HG02763 (cell line): ENCODE measurements at regions not wholly inside any gene's neighbourhood (a gene's known extent, or its start where the extent isn't known, plus 50 kb on each side); places are given as distances from the start of the nearest gene placed in this dataset.

ENCODE experiments used
- ATAC-seq: cut with Tn5 transposase; IDR thresholded peaks from one replicate; pipeline ENCODE4 v1.9.1; 2021; ENCODE audit warnings: mild to moderate bottlenecking, moderate library complexity; ENCODE audit not compliant: unreplicated experiment

DNA sequence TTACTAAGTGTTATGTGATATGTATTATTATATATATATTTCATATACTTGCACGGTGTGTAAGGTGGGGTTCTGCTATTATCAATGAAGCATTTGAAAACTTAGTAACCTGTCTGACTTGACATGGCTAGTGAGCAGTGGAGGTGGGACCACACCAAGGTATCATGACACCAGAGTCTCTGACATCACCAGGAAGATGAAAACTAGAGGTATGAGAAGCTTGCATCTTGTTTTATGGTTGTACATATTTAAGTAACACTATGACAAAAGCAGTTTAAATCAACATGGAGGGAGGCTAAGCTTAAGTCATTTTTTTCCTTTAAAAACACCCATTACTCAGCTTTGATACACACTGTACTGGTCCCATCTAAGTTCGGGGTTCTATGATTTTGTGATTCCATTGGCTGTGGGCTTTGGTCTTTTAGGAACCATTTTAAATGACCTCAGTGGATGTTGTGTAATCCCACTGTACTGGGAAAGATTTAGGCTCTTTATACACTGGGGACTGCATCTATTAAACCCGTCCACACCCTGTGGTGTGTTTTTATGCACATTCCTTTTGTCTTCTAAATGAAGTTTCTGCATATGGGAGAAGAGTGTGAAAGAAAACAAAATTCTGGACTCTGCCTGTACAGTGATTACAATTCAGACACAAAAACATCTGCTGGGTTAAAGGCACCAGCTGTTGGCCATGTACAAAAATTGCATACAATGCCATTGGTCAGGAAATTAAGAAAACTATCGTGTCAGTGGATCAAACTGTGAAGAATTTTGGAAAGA lies 570.6 kb downstream of the SPRY1 start:
- no peak for ATAC-seq

DNA sequence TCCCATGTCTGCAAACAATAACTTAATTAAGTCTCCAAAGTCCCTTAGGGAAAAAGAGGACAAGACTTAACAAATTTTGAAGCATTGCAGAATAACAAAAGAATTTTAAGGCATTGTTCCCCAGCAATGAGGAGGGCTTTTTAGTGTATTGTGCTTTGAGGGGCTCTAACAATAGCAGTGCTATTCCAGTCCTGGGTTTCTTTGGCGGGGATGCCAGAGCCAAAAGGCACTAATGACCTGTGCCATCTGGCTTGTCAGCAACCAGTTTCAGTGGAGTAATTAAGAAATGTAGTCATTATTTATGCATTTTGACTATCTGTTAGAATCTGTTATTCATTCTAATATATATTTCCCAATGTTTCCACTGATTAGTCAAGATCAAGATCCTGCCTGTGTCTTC lies 575.4 kb downstream of the SPRY1 start:
- no peak for ATAC-seq

DNA sequence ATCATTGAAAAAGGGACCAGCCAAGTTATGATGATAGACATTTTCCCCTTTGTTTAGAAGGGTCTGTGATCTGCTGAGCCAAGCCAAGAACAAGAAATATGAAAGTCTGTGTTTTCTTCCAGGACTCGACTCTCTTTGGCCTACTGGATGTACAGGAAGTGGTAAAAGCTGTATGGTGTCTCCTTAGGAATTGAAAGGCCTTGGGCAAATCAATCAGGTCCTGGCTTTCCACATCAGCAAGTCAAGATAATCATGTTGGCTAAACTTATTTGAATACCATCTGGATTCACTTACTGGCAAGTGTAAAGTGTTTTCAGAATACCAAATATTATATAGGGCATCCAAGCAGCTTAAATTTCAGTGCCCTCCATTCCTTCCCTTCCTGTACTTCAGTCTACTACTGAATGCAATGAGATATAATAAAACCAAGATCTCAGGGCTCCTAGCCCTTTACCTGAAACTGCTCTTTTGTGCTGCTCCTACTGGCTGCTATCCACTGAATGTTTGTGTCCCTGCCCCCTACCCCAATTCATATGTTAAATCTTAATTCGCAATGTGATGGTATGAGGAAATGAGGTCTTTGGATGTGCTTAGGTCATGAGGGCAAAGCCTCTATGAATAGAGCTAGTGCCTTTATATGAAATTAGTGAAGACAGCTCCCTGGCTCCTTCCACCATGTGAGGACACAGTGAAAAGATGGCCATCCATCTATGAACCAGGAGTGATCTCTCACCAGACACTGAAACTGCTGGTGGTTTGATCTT lies 578.0 kb downstream of the SPRY1 start:
- ATAC-seq: no peak

DNA sequence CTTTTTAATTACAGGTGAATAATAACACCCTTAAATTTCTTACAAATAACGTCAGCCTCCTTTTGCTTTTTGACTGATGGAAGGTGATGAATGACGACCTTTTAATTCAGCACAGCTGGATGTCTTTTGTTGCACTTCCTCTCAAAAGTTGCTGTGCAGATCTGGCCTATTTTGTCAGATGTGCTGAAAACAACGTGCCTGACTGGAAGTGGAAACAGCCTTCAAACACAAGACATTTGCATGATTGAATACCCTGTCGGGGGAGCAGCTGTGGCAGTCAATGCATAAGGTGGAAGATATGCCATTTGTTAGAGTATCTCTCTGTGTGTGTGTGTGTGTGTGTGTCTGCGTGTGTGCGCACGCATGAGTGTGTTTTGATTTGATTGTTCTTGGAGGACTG lies 579.7 kb downstream of the SPRY1 start:
- ATAC-seq: no peak

DNA sequence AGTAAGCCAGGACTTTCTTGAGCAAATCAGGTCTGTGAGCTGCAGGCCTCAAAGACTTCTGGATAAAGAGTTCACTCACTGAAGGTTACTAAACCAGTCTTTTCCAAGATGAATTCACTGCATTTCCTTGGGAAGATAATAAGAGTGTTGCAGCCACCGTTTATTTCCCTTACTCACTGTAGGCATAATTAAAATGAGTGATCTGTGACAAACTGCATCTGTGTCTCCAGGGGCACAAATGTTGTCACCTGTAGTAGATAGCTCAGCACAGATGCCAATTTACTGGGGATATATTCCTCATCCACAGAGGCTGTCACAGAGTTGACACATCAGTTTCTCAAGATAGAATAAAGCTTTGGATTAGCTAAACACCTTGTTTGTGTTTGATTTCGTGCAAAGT lies 580.2 kb downstream of the SPRY1 start:
- ATAC-seq: no peak

DNA sequence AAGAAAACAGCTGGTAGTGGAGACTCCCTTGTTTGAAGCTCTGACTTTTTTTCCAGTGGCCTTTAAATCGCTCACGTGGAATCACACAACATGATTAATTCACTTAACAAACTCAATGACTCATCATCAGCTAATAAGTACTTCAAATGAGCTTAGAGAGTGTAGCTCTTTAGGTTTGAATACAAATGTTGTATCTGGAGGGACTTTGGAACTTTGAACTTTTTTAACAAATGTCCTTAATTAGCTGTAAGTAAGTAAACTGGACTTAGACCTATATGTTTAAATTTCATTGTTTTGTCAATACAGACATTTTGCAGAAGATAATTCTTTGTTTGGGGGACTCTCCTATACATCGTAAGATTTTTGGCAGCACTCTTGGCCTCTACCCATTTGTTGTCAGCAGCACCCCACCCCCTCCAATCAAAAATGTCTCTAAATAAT lies 581.1 kb downstream of the SPRY1 start:
- no peak for ATAC-seq

DNA sequence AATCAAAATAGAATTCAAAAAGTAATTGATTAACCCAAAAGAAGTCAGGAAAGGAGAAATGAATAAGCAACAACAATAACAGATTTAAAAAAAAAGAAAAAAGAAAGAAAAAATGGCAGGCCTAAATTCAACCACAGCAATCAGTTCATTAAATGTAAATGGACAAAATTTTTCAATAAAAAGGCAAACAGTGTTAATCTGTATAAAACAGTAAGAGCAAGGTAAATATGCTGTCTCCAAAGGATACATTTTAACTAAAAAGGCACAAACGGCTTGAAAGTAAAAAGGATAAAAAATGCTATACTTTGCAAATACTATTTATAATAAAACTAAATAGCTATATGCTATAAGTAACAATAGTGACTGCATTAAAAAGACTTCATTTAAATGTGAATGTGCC lies 582.0 kb downstream of the SPRY1 start:
- ATAC-seq: no peak

DNA sequence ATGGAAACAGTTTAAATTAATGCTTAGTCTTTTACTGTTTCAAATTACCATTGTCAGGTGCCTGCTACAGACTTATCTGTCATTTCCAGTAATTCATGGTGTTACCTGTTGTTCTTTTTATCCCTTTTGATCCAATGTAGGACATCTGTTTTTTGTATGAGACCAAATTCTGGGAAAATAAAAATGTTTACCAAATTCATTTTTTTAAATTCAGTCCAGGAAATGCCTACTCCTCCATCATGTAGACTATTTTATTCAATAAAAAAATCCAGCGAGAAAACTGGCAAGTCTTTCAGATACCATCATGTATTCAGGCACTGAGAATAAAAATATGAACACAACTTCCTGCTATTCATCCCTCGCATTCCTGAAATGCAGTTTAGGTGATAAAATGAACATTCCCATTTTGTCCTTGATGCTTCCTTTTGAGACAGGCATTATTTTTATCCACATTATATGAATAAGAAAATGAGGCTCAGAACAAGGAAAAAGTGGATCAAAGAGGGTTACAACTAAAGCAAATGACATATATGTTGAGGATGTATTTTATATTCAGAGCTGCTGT lies 584.2 kb downstream of the SPRY1 start:
- ATAC-seq: no peak

DNA sequence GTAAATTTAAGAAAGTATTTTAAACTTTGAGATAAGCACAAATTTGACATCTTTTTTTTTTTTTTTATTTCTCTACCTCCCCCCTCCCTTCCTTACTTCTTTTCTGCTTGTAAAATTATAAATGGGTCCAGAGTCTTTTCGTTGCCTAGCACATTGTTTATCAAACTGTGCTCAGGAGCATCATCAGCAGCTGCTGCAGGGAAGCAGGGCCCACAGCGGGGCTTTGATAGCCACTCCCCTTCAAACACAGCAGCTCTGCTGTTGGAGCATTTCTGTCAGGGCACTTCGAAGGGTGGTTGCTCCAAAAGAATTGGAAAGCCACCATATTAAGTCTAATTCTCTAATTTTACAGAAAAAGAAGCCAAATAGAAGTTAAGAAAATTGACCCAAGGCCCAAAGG lies 588.3 kb downstream of the SPRY1 start:
- no peak for ATAC-seq

DNA sequence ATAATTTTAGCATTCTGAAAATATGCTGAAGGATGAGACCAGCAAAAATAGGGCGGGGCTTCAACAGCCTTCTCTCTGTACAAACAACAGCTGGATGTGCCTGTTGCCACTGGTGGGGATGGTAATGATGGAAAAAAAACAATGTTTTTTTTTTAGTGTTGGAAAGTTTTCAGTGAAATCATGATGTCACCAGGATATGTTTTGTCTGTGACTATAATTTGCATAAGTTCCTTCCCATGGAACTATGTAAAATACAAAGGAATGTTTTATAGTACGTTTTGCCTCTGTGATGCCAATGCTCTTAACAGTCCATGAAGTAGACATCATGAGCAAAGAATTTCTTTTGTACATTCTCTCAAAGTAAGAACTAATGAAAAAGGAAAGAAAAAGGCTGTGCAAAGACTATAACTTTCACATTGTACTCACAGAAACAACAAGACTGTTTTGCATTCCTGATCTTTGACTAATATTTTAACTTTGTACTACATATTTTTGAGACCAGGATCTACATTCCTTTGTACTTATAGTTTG lies 589.7 kb downstream of the SPRY1 start:
- no peak for ATAC-seq

DNA sequence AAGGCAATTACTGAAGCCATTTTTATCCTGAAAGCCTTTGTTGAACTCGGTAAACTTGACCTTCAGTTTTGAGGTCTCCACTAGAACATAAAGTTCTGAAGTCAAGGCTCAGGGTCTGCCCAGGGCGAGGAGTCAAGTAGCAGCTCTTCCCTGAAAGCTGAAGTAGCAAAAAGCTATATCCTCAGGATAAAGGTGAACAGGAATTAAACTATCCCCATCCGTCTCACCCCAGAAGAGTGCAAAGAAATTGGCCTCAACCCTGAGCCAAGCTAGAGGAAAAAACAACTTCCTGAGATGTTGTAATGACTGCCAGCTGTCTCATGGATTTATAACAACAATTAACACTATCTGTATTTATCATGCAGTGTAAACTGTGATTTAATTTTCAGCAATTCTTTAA lies 590.8 kb downstream of the SPRY1 start:
- no peak for ATAC-seq

DNA sequence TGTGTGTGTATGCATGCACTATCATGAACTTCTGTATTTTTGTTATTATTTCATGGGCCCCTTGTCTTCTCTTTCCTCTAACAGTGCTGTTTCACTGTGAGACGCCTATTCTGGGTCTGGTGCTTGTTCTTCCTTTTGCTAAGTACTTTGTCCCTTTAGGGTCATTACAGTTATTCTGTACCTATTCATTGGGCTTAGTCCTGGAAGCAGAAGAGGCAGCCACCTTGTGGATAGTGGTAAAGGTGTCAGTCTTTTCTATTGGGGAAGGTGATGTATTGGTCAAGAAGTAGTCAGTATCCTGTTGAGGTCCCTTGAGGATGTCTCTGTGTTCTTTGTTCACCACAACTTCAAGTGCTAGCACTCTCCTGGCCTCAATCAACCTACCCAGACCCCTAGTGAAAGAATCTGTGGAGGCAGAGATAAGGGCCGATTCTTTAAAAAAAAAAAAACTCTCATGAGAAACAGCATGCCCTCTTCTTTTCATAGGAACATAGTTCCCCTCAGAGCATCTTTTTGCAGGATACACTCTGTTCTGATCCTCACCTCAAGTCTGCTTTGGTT lies 593.8 kb downstream of the SPRY1 start:
- no peak for ATAC-seq

DNA sequence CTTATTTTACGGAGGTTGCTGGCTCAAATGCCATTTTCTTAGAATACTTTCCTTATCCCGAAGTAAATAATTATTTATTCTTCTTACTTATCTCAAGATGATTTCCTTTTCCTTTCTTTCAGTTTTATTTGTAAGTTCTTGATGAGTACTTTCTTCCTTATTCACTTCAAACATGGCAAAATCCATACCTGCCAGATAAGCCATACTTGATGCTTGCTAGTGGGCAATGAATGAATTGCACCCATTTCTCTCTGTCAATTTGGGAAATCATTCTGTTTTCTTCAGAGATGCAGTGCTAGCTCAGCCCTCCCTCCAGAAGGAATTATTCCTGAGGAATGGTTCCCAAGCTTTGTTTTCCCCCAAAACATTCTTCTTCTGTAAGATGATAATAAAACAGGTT lies 598.3 kb downstream of the SPRY1 start:
- ATAC-seq: no peak

DNA sequence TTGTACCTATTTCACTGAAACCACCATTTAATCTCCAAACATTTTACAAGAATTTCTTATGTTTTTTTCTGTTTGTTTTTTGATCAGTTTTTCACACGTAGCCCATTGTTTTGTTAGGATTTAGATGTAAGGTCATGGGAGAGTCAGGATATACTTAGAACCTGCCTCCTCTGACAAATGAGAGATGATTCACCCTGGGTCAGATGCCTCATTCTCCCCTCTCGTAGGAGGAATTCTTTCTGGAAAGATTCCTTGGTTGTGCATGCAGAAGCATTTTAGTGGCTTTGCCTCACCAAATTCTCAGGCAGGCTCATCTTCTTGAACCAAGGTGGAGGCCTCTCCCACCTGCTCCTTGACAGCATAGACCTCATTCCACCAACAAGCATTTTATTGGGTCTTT lies 599.3 kb downstream of the SPRY1 start:
- no peak for ATAC-seq

DNA sequence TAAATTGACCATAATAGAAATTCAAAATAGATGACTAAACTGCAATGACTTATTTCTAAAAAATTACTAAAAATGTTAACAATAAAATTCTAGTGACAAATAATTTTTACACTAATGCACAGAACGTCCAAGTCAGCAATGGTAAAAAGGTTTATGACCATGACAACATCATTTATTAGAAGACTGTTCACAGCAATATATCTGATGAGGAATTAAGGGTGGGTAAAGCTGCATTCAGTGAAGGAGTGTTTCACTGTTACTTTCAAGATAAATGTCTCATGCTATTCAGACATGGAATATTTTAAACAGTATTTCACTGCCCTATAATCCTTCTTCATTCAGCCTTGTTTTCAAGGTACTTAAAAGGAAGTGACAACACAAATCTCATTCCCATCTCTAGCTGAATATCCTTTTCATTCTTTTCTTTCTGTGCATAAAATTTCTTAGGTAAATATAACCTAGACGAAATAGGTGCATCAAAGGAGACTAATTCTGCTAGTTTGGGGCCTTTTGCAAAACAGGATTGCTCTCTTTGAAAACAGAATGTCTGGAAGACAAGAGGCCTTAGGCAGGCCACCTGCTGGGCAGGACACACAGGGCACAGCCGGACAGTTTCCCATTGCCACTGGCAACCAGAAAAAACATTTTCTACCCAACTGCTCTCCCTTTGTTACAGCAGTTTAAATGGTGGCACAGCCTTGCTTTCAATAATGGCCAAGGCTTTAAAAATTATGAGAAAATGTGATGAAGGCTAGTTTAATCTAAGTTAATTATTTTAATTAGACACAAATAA lies 600.3 kb downstream of the SPRY1 start:
- ATAC-seq: no peak

DNA sequence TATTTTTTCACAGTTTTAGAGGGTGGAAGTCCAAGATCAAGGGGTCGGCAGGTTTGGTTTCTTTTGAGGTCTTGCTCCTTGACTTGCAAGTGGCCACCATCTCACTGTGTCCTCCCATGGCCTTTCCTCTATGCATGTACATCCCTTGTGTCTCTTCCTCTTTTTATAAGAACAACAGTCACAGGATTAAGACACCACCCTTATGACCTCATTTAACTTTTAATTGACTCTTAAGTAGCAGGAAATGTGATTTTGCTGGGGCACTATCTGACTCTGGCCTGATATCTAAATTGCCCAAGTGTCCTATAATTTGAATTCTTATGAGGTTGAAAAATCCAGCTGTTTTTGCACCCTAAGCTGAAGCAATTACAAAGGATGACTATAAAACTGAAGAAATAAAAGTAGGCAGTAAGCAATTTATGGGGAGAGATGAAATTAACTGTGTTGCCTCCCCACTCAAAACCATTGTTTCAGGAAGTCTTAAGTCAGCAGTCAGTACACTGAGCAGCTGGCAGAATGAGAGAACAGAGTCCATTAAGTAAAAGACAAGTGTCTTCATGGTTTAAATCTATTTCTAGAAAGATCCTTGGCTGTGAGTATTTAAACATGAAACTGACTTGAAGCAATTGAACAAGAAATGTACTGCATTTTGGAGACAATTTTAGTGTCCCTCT lies 601.3 kb downstream of the SPRY1 start:
- ATAC-seq: no peak

DNA sequence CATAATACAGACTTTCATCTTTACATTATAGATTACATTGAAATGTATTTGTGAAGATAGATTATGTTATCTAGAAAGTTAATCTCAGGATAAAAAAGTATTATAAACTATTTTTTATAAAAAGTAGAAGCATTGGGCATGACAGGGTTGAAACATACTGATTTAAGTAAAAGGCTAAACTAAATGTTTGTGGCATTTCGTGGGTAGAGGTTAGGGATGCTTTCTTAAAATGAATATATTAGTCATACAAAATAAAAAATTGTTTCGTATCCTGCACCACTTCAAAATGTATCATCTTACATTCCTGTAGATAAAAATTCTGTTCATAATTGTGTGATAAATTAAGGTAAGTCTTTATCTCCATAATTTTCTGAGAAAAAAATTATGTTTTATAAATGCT lies 603.6 kb downstream of the SPRY1 start:
- ATAC-seq: no peak

DNA sequence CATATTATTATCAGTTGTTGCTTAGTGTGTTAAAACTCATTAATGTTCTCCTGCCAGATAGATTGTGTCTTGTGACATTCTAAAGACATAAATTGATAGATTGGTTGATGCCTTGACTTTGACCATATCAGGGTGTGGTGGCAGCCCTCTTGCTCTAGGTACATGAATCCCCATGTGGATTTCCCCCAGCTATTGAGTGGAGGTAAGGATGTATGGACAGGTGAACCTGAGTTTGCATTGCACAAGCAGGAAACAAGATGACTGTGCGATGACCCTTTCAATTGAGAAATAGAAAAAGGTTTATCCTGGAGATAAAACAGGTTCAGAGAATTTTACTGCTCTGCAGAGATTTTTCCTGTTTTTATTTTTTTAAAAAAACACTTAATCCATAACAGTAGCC lies 619.2 kb downstream of the SPRY1 start:
- ATAC-seq: no peak

DNA sequence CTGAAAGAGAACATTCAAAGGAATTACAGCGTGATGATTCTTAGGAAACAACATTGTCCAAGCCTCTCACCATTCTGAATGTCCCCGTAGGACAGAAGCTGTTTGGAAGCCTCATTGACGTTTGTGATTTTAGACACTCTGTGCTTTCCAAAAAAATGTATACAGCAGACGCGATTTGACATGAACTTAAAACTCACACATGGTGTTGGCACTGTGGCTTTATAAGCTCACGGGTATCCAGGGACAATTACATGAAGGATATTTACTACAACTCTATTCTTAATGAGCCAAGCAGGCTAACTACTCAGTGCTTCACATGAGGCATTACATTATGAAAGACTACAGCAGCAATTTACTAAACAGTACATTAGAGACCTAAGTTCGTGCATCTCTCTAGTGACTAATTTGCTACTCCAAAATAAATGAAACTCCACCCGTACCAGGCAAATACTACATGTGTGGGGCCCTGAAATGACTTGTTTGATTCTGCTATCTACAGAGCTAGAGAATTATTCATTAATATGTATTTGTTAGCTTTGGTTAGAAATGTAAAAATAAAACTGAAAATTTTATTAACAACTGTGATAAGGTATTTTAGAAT lies 620.7 kb downstream of the SPRY1 start:
- no peak for ATAC-seq
